Mesothelial cell of epicardium (in vitro differentiated cells): ENCODE measurements at regions not wholly inside any gene's neighbourhood (a gene's known extent, or its start where the extent isn't known, plus 50 kb on each side); places are given as distances from the start of the nearest gene placed in this dataset.

ENCODE experiments used
- DNase-seq, 2 experiments: peaks; one replicate each; pipeline ENCODE4 v3.0.0; 2021; ENCODE audit warnings: low spot score in 2 of 2; ENCODE audit not compliant: unreplicated experiment in 2 of 2
- H3K27ac Mint-ChIP-seq: 2 replicates; pipeline ENCODE4 v1.8.0; 2021; ENCODE audit warnings: mixed read lengths
- H3K27me3 Mint-ChIP-seq: 2 replicates; pipeline ENCODE4 v1.8.0; 2021; ENCODE audit warnings: low read depth, mixed read lengths
- H3K36me3 Mint-ChIP-seq: 2 replicates; pipeline ENCODE4 v1.8.0; 2021; ENCODE audit warnings: mixed read lengths
- H3K4me1 Mint-ChIP-seq: 2 replicates; pipeline ENCODE4 v1.8.0; 2021; ENCODE audit warnings: mixed read lengths
- H3K4me3 Mint-ChIP-seq: 2 replicates; pipeline ENCODE4 v1.8.0; 2021; ENCODE audit warnings: mild to moderate bottlenecking, moderate library complexity, mixed read lengths
- H3K9me3 Mint-ChIP-seq: 2 replicates; pipeline ENCODE4 v1.8.0; 2021; ENCODE audit warnings: mixed read lengths
- CTCF ChIP-seq: fragments of 200-600 bp; sonication (generic); IDR thresholded peaks from one replicate; pipeline ENCODE4 v1.5.0; 2021; ENCODE audit warnings: antibody characterized with exemption; ENCODE audit not compliant: unreplicated experiment

GRCh38 chr7:13447637-13448036 is 541.8 kb downstream of the ETV1 start:
- Mint-ChIP-seq H3K4me3 (no peak overlapping the region), H3K36me3 (no peaks in the 10 kb centered on the region), H3K4me1 (no peaks in the 10 kb centered on the region), H3K27ac (no peak overlapping the region), H3K27me3 (no peaks in the 10 kb centered on the region), H3K9me3 (peaks cover 10% of the 10 kb centered on the region)
- no peak for DNase-seq
- TF ChIP-seq CTCF = no peak

- Mint-ChIP-seq H3K9me3 (peaks cover 10% of the 10 kb centered on the region), H3K36me3 (no peaks in the 10 kb centered on the region), H3K27me3 (no peaks in the 10 kb centered on the region), H3K27ac (no peak overlapping the region), H3K4me1 (no peaks in the 10 kb centered on the region), H3K4me3 (no peak overlapping the region)
- DNase-seq = no peak
- TF ChIP-seq CTCF = no peak
These were observed 541.2 kb downstream of the ETV1 start for GRCh38 chr7:13448243-13448642.

GRCh38 chr7:13449460-13449859 is 540.0 kb downstream of the ETV1 start:
- no peaks in the 10 kb centered on the region for H3K4me1 Mint-ChIP-seq
- TF ChIP-seq CTCF = no peak
- peaks cover 10% of the 10 kb centered on the region for H3K9me3 Mint-ChIP-seq
- H3K27me3 Mint-ChIP-seq = no peaks in the 10 kb centered on the region
- H3K36me3 Mint-ChIP-seq = no peaks in the 10 kb centered on the region
- DNase-seq = no peak
- no peak overlapping the region for H3K4me3 Mint-ChIP-seq
- no peak overlapping the region for H3K27ac Mint-ChIP-seq

- H3K36me3 Mint-ChIP-seq = no peaks in the 10 kb centered on the region
- no peak overlapping the region for H3K27ac Mint-ChIP-seq
These were observed 534.4 kb downstream of the ETV1 start for GRCh38 chr7:13454916-13455592.

GRCh38 chr7:13457790-13458189 is 531.7 kb downstream of the ETV1 start:
- H3K27ac Mint-ChIP-seq = no peak overlapping the region
- no peaks in the 10 kb centered on the region for H3K27me3 Mint-ChIP-seq
- no peaks in the 10 kb centered on the region for H3K36me3 Mint-ChIP-seq

More at GRCh38 chr7:13454916-13455592, 534.4 kb downstream of the ETV1 start:
- no peaks in the 10 kb centered on the region for H3K4me1 Mint-ChIP-seq
- H3K27me3 Mint-ChIP-seq = no peaks in the 10 kb centered on the region
- H3K9me3 Mint-ChIP-seq = peaks cover 10% of the 10 kb centered on the region
- no peak overlapping the region for H3K4me3 Mint-ChIP-seq
- no peak for DNase-seq
- TF ChIP-seq CTCF = no peak

More at GRCh38 chr7:13457790-13458189, 531.7 kb downstream of the ETV1 start:
- H3K4me3 Mint-ChIP-seq = no peak overlapping the region
- no peaks in the 10 kb centered on the region for H3K9me3 Mint-ChIP-seq
- H3K4me1 Mint-ChIP-seq = no peaks in the 10 kb centered on the region
- DNase-seq = no peak
- no peak for TF ChIP-seq CTCF
